WTC11 (cell line): ENCODE measurements at regions not wholly inside any gene's neighbourhood (a gene's known extent, or its start where the extent isn't known, plus 50 kb on each side); places are given as distances from the start of the nearest gene placed in this dataset.

Experiments
- ATAC-seq: fragments of 200-7000 bp; cut with Tn5 transposase; 2 replicates; pipeline ENCODE4 v1.10.0; 2021; ENCODE audit warnings: mild to moderate bottlenecking, moderate library complexity
- CTCF ChIA-PET: fragments of 300-600 bp; sonication (Branson Sonifier 250); formaldehyde crosslinking; loops from one replicate; lab custom pipeline; 2021; ENCODE audit warnings: antibody characterized with exemption; lab: Charles Lee
- POLR2A ChIA-PET: fragments of 350-600 bp; sonication (Branson Sonifier 250); formaldehyde crosslinking; loops from one replicate; lab custom pipeline; 2021; ENCODE audit warnings: antibody characterized with exemption; lab: Charles Lee
- DNase-seq: peaks from one replicate; pipeline ENCODE4 v3.0.0; 2021; ENCODE audit warnings: low spot score
- H3K27ac Mint-ChIP-seq: 2 replicates; pipeline ENCODE4 v1.8.0; 2021; ENCODE audit warnings: mixed read lengths
- H3K27me3 Mint-ChIP-seq: 2 replicates; pipeline ENCODE4 v1.8.0; 2021; ENCODE audit warnings: low read depth, mild to moderate bottlenecking, moderate library complexity, mixed read lengths
- H3K36me3 Mint-ChIP-seq: 2 replicates; pipeline ENCODE4 v1.8.0; 2021; ENCODE audit warnings: mixed read lengths
- H3K4me1 Mint-ChIP-seq: 2 replicates; pipeline ENCODE4 v1.8.0; 2022; ENCODE audit warnings: mixed read lengths
- H3K4me3 Mint-ChIP-seq: 2 replicates; pipeline ENCODE4 v1.8.0; 2021; ENCODE audit warnings: mild to moderate bottlenecking, moderate library complexity, mixed read lengths
- H3K9me3 Mint-ChIP-seq: 2 replicates; pipeline ENCODE4 v1.8.0; 2021; ENCODE audit warnings: mixed read lengths
- AFF4 ChIP-seq: sonication (generic); formaldehyde crosslinking; IDR thresholded peaks from 2 replicates; pipeline ENCODE4 v1.8.1; 2023; ENCODE audit warnings: mild to moderate bottlenecking, missing genetic modification reagents, borderline replicate concordance
- CREB1 ChIP-seq: sonication (generic); formaldehyde crosslinking; IDR thresholded peaks from 2 replicates; pipeline ENCODE4 v1.8.0; 2023; ENCODE audit warnings: mild to moderate bottlenecking, missing genetic modification reagents
- CTCF ChIP-seq: fragments of 200-600 bp; IDR thresholded peaks from 2 replicates; pipeline ENCODE4 v1.8.0; 2022; ENCODE audit warnings: antibody characterized with exemption
- E2F1 ChIP-seq: sonication (generic); formaldehyde crosslinking; IDR thresholded peaks from 2 replicates; pipeline ENCODE4 v1.8.0; 2022; ENCODE audit warnings: mild to moderate bottlenecking, missing genetic modification reagents
- E2F5 ChIP-seq: sonication (generic); formaldehyde crosslinking; IDR thresholded peaks from 2 replicates; pipeline ENCODE4 v1.8.1; 2022; ENCODE audit warnings: mild to moderate bottlenecking, moderate library complexity, missing genetic modification reagents
- ERG ChIP-seq: fragments of 250-450 bp; sonication (Bioruptor Pico); IDR thresholded peaks from 2 replicates; pipeline ENCODE4 v1.8.0; 2021; ENCODE audit warnings: mild to moderate bottlenecking
- ESRRA ChIP-seq: sonication (generic); formaldehyde crosslinking; IDR thresholded peaks from 2 replicates; pipeline ENCODE4 v1.8.1; 2022; ENCODE audit warnings: mild to moderate bottlenecking, missing genetic modification reagents, borderline replicate concordance
- FOXP4 ChIP-seq: sonication (generic); formaldehyde crosslinking; IDR thresholded peaks from 2 replicates; pipeline ENCODE4 v1.8.0; 2022; ENCODE audit warnings: mild to moderate bottlenecking, missing genetic modification reagents
- MAX ChIP-seq: sonication (generic); formaldehyde crosslinking; IDR thresholded peaks from 2 replicates; pipeline ENCODE4 v1.8.0; 2022; ENCODE audit warnings: mild to moderate bottlenecking, missing genetic modification reagents
- NFATC4 ChIP-seq: fragments of 250-450 bp; sonication (Bioruptor Pico); IDR thresholded peaks from 2 replicates; pipeline ENCODE4 v1.9.0; 2021; ENCODE audit warnings: mild to moderate bottlenecking
- RELA ChIP-seq: sonication (generic); formaldehyde crosslinking; IDR thresholded peaks from 2 replicates; pipeline ENCODE4 v1.8.1; 2022; ENCODE audit warnings: missing genetic modification reagents, mild to moderate bottlenecking, borderline replicate concordance
- SMAD4 ChIP-seq: sonication (generic); formaldehyde crosslinking; IDR thresholded peaks from 2 replicates; pipeline ENCODE4 v1.8.0; 2022; ENCODE audit warnings: mild to moderate bottlenecking, missing genetic modification reagents
- SP1 ChIP-seq: sonication (generic); formaldehyde crosslinking; conservative IDR thresholded peaks from 2 replicates; pipeline ENCODE4 v1.8.1; 2022; ENCODE audit warnings: missing genetic modification reagents
- TEAD4 ChIP-seq: sonication (generic); formaldehyde crosslinking; IDR thresholded peaks from 2 replicates; pipeline ENCODE4 v1.8.0; 2022; ENCODE audit warnings: mild to moderate bottlenecking, missing genetic modification reagents
- ZNF317 ChIP-seq: sonication (generic); formaldehyde crosslinking; IDR thresholded peaks from 2 replicates; pipeline ENCODE4 v1.8.1; 2023; ENCODE audit warnings: low read depth, mild to moderate bottlenecking, moderate library complexity, missing genetic modification reagents, borderline replicate concordance

- TF ChIP-seq AFF4 (CRISPR knock-in tag): no peak
- TF ChIP-seq, all 79 proteins: peak for 0
Measured at GRCh38 chr1:62955666-62956065, 171.7 kb downstream of the ATG4C start (continued).

GRCh38 chr1:62962014-62962812, 178.3 kb downstream of the ATG4C start:
- POLR2A ChIA-PET: interaction anchor here (0.5 kb wide), 1 partner anchor 57 kb away, joined by 7 read pairs; no protein-coding TSS in a partner anchor
- H3K27ac Mint-ChIP-seq: no peak overlapping the region; the same call in 1 of the 2 replicates
- TF ChIP-seq TEAD4 (CRISPR knock-in tag) (no peak), MAX (CRISPR knock-in tag) (no peak), SMAD4 (CRISPR knock-in tag) (no peak), FOXP4 (CRISPR knock-in tag) (no peak), ZNF317 (CRISPR knock-in tag) (no peak)
- TF ChIP-seq, all 79 proteins: peak for 0
- no peak overlapping the region for H3K4me3 Mint-ChIP-seq
- no peaks in the 10 kb centered on the region for H3K36me3 Mint-ChIP-seq
- H3K9me3 Mint-ChIP-seq: no peaks in the 10 kb centered on the region
- DNase-seq (no peak), ATAC-seq (peak; percentile 60)
- CTCF ChIA-PET: interaction anchor here (0.6 to 3.0 kb wide), 23 partner anchors 8 to 368 kb away, joined by 3 to 18 read pairs (median 5); no protein-coding TSS in a partner anchor
- no peaks in the 10 kb centered on the region for H3K27me3 Mint-ChIP-seq
- peaks cover 17% of the 10 kb centered on the region for H3K4me1 Mint-ChIP-seq

GRCh38 chr1:62962901-62963776, 179.2 kb downstream of the ATG4C start:
- H3K4me3 Mint-ChIP-seq: 0 out of 2 replicates have a peak overlapping the region, but pooled peaks have one; percentile 31
- H3K9me3 Mint-ChIP-seq: 0 out of 2 replicates have a peak, but pooled peaks cover 4% of the 10 kb centered on the region
- no peak overlapping the region for H3K27ac Mint-ChIP-seq
- H3K36me3 Mint-ChIP-seq: no peaks in the 10 kb centered on the region
- CTCF ChIA-PET: interaction anchor here (0.5 to 3.0 kb wide), 24 partner anchors 9 to 494 kb away, joined by 3 to 18 read pairs (median 4); no protein-coding TSS in a partner anchor
- POLR2A ChIA-PET: no interaction called here
- peaks cover 17% of the 10 kb centered on the region for H3K4me1 Mint-ChIP-seq
- H3K27me3 Mint-ChIP-seq: no peaks in the 10 kb centered on the region
- ATAC-seq (peak; percentile 92), DNase-seq (peak; percentile 85)
- TF ChIP-seq CTCF: peak; percentile 58
- TF ChIP-seq RELA (CRISPR knock-in tag): no peak
- no peak for TF ChIP-seq ERG (CRISPR knock-in tag)
- no peak for TF ChIP-seq SMAD4 (CRISPR knock-in tag)
- TF ChIP-seq E2F1 (CRISPR knock-in tag): no peak
- no peak for TF ChIP-seq FOXP4 (CRISPR knock-in tag)
- TF ChIP-seq SP1: no peak; the same call in 1 of the 2 replicates
- no peak for TF ChIP-seq E2F5 (CRISPR knock-in tag)
- no peak for TF ChIP-seq NFATC4
- TF ChIP-seq ESRRA (CRISPR knock-in tag): no peak
- TF ChIP-seq CREB1 (CRISPR knock-in tag): no peak
